ENCODE measurements at regions not wholly inside any gene's neighbourhood (a gene's known extent, or its start where the extent isn't known, plus 50 kb on each side); places are given as distances from the start of the nearest gene placed in this dataset.

GRCh38 chr10:29730969-29731368, 96.2 kb upstream of the SVIL start:
- Histone ChIP-seq H3K4me1 (replicated peaks in 1 of 2; ENCODE audit: control insufficient read depth in 2 of 2, insufficient read depth in 2 of 2, low read length in 2 of 2) (peaks cover 0 to 13% of the 10 kb centered on the region in 2 experiments; a peak in 2 of 5 replicates), H4K20me1 (replicated peaks; ENCODE audit: control insufficient read depth, insufficient read depth, low read length) (no peaks in the 10 kb centered on the region; the same call in 1 of the 2 replicates), H3K27me3 (ENCODE audit: control insufficient read depth in 2 of 2, insufficient read depth in 2 of 2, low read length in 2 of 2) (peaks cover 6 to 18% of the 10 kb centered on the region in 2 experiments; a peak in 4 of 5 replicates), H3K4me2 (ENCODE audit: insufficient read depth, low read length) (no peak overlapping the region), H3K4me3 (no peak overlapping the region), H3K27ac (ENCODE audit: extremely low read depth, low read depth, low read length) (no peak overlapping the region), H3K9ac (ENCODE audit: insufficient read depth in 1 of 2, low read depth in 2 of 2, low read length in 2 of 2) (no peak overlapping the region), H3K9me3 (replicated peaks; ENCODE audit: control insufficient read depth, insufficient read depth, low read depth, low read length) (no peaks in the 10 kb centered on the region), H3K9me1 (ENCODE audit: control insufficient read depth, insufficient read depth, low read length) (no peaks in the 10 kb centered on the region), H2AFZ (ENCODE audit: low read depth, low read length) (no peak overlapping the region), H3K36me3 (ENCODE audit: control insufficient read depth, insufficient read depth, low read length) (no peaks in the 10 kb centered on the region), H3K79me2 (ENCODE audit: control insufficient read depth, insufficient read depth, low read length) (no peaks in the 10 kb centered on the region)
- POLR2A ChIA-PET: interaction anchor here (0.6 kb wide), 1 partner anchor 15 kb away, joined by 3 read pairs; no protein-coding TSS in a partner anchor
- 2% methylated on average over 6 of the region's 6 CpGs for WGBS (ENCODE audit: insufficient coverage, low coverage, missing lambda C conversion rate)
- TF ChIP-seq ZNF444 (CRISPR knock-in tag; IDR thresholded peaks at IDR 0.05) (no peak), ELK1 (CRISPR knock-in tag; IDR thresholded peaks at IDR 0.05) (no peak)
- CTCF ChIA-PET (ENCODE audit: low intra/inter-chr PET ratio): no interaction called here
- ATAC-seq (no peak), DNase-seq (ENCODE audit: extremely low read depth in 1 of 4, low spot score in 3 of 4) (no peak), FAIRE-seq (no peak)
- in situ Hi-C loops (cut with MboI) (no loop called here), intact Hi-C loops (cut with micrococcal nuclease) (no loop called here)
- BruUV-seq (replicated peaks): no TSS peak

- intact Hi-C loops (cut with micrococcal nuclease): no loop called here
- peaks cover 6 to 15% of the 10 kb centered on the region in 2 experiments; a peak in 4 of 5 replicates for H3K27me3 ChIP-seq (ENCODE audit: control insufficient read depth in 2 of 2, insufficient read depth in 2 of 2, low read length in 2 of 2)
- H3K9me1 ChIP-seq (ENCODE audit: control insufficient read depth, insufficient read depth, low read length): no peaks in the 10 kb centered on the region
- no peaks in the 10 kb centered on the region for H3K79me2 ChIP-seq (ENCODE audit: control insufficient read depth, insufficient read depth, low read length)
- no peak overlapping the region for H3K27ac ChIP-seq (ENCODE audit: extremely low read depth, low read depth, low read length)
- no peaks in the 10 kb centered on the region for H3K36me3 ChIP-seq (ENCODE audit: control insufficient read depth, insufficient read depth, low read length)
- H3K4me1 ChIP-seq (replicated peaks in 1 of 2; ENCODE audit: control insufficient read depth in 2 of 2, insufficient read depth in 2 of 2, low read length in 2 of 2): peaks cover 0 to 8% of the 10 kb centered on the region in 2 experiments; a peak in 2 of 5 replicates
- in situ Hi-C loops (cut with MboI): no loop called here
- no peak overlapping the region for H3K9ac ChIP-seq (ENCODE audit: insufficient read depth in 1 of 2, low read depth in 2 of 2, low read length in 2 of 2)
- TF ChIP-seq ERF (CRISPR knock-in tag; IDR thresholded peaks at IDR 0.05): no peak
- no peak for TF ChIP-seq SAFB2 (IDR thresholded peaks at IDR 0.05; ENCODE audit: borderline replicate concordance, low read depth, low read length, severe bottlenecking)
- TF ChIP-seq PATZ1 (CRISPR knock-in tag; IDR thresholded peaks at IDR 0.05; ENCODE audit: borderline replicate concordance): no peak
- no peak for TF ChIP-seq ZNF696 (CRISPR knock-in tag; conservative IDR thresholded peaks at IDR 0.05)
- no peak for TF ChIP-seq TRIM25 (IDR thresholded peaks at IDR 0.05; ENCODE audit: borderline replicate concordance)
- ChIA-PET CTCF (ENCODE audit: low intra/inter-chr PET ratio) (no interaction called here), POLR2A (interaction anchor here (0.6 kb wide), 1 partner anchor 16 kb away, joined by 3 read pairs; no protein-coding TSS in a partner anchor)
- H3K4me2 ChIP-seq (ENCODE audit: insufficient read depth, low read length): no peak overlapping the region
- H2AFZ ChIP-seq (ENCODE audit: low read depth, low read length): no peak overlapping the region
- 2% methylated on average over 5 of the region's 5 CpGs for WGBS (ENCODE audit: insufficient coverage, low coverage, missing lambda C conversion rate)
- no peak for ATAC-seq
- no peak for FAIRE-seq
- BruUV-seq (replicated peaks): no TSS peak
- H3K9me3 ChIP-seq (replicated peaks; ENCODE audit: control insufficient read depth, insufficient read depth, low read depth, low read length): no peaks in the 10 kb centered on the region
- no peak for DNase-seq (ENCODE audit: extremely low read depth in 1 of 4, low spot score in 3 of 4)
- no peak overlapping the region for H3K4me3 ChIP-seq
- H4K20me1 ChIP-seq (replicated peaks; ENCODE audit: control insufficient read depth, insufficient read depth, low read length): no peaks in the 10 kb centered on the region; the same call in 1 of the 2 replicates
These were observed 95.7 kb upstream of the SVIL start for GRCh38 chr10:29730458-29730857.

Data from K562 (cell line).